HG02678 (cell line): ENCODE measurements at regions not wholly inside any gene's neighbourhood (a gene's known extent, or its start where the extent isn't known, plus 50 kb on each side); places are given as distances from the start of the nearest gene placed in this dataset.
"Not testable (repeated sequence)": the region's sequence is repeated elsewhere in the genome, so short reads cannot be mapped to it uniquely, and the experiment has no call there.

Source experiments
- ATAC-seq: cut with Tn5 transposase; IDR thresholded peaks from one replicate; pipeline ENCODE4 v1.9.1; 2021; ENCODE audit warnings: mild to moderate bottlenecking, moderate library complexity; ENCODE audit not compliant: unreplicated experiment

DNA sequence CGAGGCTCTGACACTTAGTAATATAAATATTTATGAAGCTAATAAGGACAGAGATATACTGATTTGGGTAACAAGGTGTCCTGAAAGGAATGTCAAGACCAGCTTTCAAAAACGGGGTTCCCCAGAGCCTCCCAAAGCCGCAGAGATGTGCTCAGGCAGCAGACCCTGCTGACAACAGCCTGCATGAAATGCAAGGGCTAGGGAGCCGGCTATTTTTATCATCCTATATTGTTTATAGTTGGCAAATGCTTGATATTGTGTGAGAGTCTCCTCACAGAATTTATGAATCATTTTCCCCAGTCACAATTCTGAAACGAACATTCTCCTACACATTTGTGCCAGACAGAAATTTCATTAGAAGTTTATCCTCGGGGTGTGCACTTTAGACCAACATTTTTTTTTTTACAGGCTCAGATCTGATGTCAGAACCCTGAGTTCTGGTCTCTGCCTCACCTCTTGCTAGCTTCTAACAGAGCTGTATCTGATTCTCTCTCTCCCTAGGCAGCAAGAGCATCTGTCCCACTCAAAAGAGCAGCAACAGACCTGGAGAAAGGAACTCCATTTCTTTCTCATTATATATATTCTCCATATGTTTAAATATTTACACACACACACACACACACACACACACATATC lies 302.3 kb upstream of the PLD5 start:
- ATAC-seq, result no peak

- ATAC-seq, result no peak
These were observed 299.9 kb upstream of the PLD5 start for GRCh38 chr1:242824435-242824834.

- peak; percentile 95 for ATAC-seq
These were observed 289.1 kb upstream of the PLD5 start for GRCh38 chr1:242813490-242814091.

GRCh38 chr1:242811092-242811840 lies 286.8 kb upstream of the PLD5 start:
- no peak for ATAC-seq

GRCh38 chr1:242806324-242806723 lies 281.8 kb upstream of the PLD5 start:
- no peak for ATAC-seq

- not testable (repeated sequence) for ATAC-seq
These were observed 280.9 kb upstream of the PLD5 start for GRCh38 chr1:242805360-242805759.

DNA sequence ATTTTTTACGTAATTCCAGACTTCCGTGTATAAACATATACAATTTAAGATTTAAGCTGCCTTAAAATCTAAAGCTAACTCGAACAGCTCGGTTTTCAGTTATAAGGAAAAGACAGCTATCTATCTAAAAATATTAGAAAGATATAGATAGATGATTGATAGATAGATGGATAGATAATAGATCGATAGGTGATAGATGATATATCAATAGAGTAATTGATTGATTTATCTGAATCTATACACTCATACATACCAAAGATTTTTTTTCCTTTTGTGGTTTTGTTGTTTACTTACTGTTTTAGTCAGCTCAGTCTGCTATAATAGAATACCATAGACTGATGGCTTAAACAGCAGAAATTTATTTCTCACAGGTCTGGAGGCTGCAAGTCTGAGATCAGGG lies 278.5 kb upstream of the PLD5 start:
- no peak for ATAC-seq

- peak; percentile 80 for ATAC-seq
These were observed 276.0 kb upstream of the PLD5 start for GRCh38 chr1:242800521-242800920.

DNA sequence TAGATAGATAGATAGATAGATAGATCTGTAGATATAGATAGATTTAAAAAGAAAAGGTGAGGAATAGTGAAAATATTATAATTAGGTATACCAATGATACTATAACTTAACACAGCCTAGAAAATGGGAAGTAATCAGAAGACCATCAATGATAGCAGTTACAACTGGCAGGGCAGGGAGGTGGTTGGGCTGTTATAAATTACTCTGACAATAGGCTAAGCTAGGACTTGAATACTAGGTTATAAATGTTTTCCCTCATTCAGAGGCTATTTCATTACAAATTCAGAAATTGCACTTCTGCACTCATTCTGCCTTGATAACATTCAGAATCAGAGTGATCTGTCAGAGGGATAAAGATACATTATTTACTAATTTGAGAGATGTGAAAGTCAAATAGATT lies 273.4 kb upstream of the PLD5 start:
- no peak for ATAC-seq

- peak; percentile 76 for ATAC-seq
These were observed 264.3 kb upstream of the PLD5 start for GRCh38 chr1:242788771-242789170.

- ATAC-seq, result no peak
These were observed 263.5 kb upstream of the PLD5 start for GRCh38 chr1:242787968-242788367.

GRCh38 chr1:242784807-242785206 lies 260.3 kb upstream of the PLD5 start:
- ATAC-seq, result no peak

DNA sequence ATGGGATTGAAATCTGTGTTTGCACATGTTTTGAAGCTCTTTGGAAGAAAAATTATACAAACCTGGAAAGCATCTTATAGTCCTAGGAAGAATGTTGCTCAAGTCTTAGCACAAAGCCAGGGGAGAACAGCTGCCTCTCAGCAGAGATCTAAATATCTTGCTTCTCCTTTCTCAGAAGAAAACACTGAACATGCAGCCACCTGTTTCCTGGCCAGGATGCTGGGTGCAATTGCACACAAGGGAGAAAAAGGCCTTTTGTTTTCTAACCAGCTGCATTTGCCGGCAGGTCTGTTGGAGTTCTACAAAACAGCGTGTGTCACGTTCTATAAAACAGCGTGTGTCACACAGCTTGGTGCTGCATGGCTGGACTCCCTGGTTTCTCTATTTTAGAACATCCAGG lies 259.6 kb upstream of the PLD5 start:
- ATAC-seq, result peak; percentile 80

DNA sequence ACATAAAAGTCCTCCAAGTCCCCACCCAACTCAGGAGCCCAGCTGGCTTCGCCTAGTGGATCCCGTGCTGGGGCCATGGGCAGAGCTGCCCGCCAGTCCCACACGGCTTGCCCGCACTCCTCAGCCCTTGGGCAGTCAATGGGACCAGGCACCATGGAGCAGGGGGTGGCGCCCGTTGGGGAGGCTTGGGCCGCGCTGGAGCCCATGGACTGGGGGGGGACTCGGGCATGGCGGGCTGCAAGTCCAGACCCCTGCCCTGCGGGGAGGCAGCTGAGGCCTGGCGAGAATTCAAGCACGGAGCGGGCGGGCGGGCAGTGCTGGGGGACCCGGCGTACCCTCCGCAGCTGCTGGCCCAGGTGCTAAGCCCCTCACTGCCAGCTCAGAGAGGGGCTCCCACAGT lies 249.8 kb upstream of the PLD5 start:
- no peak for ATAC-seq

DNA sequence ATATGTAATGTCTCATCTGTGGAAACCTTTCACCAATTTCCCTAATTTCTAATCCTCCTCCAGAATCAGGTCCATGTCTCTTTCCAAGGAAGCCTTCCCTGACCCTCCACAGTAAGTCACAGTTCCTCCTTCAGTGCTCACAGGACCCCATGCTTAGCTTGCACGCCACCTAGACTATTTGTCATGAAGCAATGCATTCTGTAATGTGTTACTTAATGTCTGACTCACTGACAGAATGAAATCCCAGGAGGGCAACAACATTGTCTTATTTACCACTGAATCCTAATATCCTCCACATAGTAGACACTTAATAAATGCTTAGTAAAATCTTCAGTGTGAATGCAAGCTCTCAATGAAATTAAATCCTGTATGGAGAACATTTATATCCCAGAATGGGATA lies 245.9 kb upstream of the PLD5 start:
- ATAC-seq, result no peak

DNA sequence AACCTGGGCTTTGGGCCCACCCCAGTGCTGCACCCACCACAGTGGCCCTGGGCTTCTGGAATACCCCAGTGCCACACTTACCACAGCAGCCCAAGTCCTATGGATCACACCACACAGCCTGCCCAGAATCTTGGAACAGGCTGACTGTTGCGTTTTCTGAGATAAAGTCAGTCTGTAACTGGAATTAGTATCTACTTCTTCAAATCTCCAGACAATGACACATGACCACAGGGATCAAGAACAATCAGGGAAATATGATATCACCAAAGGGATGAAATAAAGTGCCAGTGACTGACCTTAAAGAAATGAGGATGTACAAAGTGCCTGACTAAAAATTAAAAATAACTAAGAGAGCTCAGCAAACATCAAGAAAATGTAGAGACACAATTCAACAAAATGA lies 239.7 kb upstream of the PLD5 start:
- ATAC-seq, result no peak

GRCh38 chr1:242761556-242761955 lies 237.1 kb upstream of the PLD5 start:
- ATAC-seq, result no peak

GRCh38 chr1:242754926-242755325 lies 230.4 kb upstream of the PLD5 start:
- ATAC-seq, result no peak

DNA sequence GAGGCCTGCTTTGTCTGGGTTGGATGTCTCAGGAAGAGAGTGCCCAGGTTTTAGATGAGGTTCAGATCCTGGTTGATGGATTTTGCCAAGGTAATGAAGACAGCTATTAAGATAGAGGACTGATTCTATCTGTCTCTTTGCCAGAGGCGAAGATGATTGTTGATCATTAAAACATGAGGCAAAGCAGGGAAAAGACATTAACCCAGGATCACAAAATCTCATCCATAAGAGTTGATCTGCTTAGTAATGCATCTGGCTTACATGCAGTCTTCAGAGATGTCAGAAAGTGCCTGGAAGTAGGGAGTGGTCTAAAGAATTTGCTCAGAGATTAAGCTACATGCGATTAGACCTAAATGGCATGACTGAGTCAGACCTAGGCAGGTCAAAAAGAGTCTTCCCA lies 229.6 kb upstream of the PLD5 start:
- no peak for ATAC-seq

GRCh38 chr1:242747233-242747632 lies 222.7 kb upstream of the PLD5 start:
- no peak for ATAC-seq

DNA sequence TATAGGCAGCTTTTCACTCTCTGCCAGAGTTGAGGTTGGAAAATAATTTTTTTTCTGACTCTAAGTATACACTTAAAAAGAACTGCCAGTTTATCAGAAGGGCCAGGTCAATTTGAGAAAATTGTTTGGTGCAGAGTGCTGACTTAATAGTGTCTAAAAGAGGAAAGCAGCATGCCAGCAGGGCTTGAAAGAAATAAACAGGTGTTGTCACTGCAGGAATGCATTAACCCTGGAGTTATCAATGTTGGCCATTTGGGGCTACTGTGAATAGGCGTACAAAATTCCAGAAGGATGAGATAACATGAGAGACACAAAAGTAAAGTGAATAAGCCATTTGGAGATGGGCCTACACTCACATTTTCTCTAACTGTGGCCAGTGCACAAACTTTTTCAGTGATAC lies 220.6 kb upstream of the PLD5 start:
- ATAC-seq, result no peak
